Caco-2 (cell line): ENCODE measurements at regions not wholly inside any gene's neighbourhood (a gene's known extent, or its start where the extent isn't known, plus 50 kb on each side); places are given as distances from the start of the nearest gene placed in this dataset.

ENCODE experiments used
- BruUV-seq: library from RNA; stranded (reverse); fragments of 400-500 nt; replicated peaks from 2 replicates; lab custom pipeline; 2021; lab: Mats Ljungman, UMichigan
- CTCF ChIA-PET: fragments of 300-600 bp; sonication (Branson Sonifier 250); formaldehyde crosslinking; loops from one replicate; lab custom pipeline; 2022; ENCODE audit warnings: antibody characterized with exemption; lab: Charles Lee
- POLR2A ChIA-PET: fragments of 300-600 bp; sonication (Branson Sonifier 250); formaldehyde crosslinking; loops from one replicate; lab custom pipeline; 2022; ENCODE audit warnings: antibody characterized with exemption; lab: Charles Lee
- DNase-seq, 2 experiments: peaks; one replicate each; pipeline versions ENCODE4 v3.0.0 to v3.0.0-alpha.2; 2020 to 2022
- H3K27me3 ChIP-seq: replicated peaks from 2 replicates; pipeline ENCODE4 v1.6.0; 2011; ENCODE audit warnings: low read length; ENCODE audit not compliant: control insufficient read depth, insufficient read depth
- H3K36me3 ChIP-seq: 2 replicates; pipeline ENCODE4 v1.5.1; 2011; ENCODE audit warnings: low read length; ENCODE audit not compliant: control insufficient read depth, insufficient read depth
- H3K4me1 ChIP-seq: fragments of 250-450 bp; sonication (Bioruptor Pico); 2 replicates; pipeline ENCODE4 v1.5.1; 2020; ENCODE audit warnings: mild to moderate bottlenecking
- H3K4me3 ChIP-seq: 2 replicates; pipeline ENCODE4 v1.5.1; 2011; ENCODE audit warnings: low read depth, mild to moderate bottlenecking, control low read depth, low read length
- H3K9me3 ChIP-seq: fragments of 250-450 bp; sonication (Bioruptor Pico); 2 replicates; pipeline ENCODE4 v1.5.1; 2020; ENCODE audit warnings: mild to moderate bottlenecking, moderate library complexity
- H3K27ac Mint-ChIP-seq: one replicate; pipeline ENCODE4 v1.8.0; 2022; ENCODE audit warnings: mixed read lengths; ENCODE audit not compliant: unreplicated experiment
- H3K27me3 Mint-ChIP-seq: one replicate; pipeline ENCODE4 v1.8.0; 2022; ENCODE audit warnings: mixed read lengths; ENCODE audit not compliant: insufficient read depth, unreplicated experiment
- H3K36me3 Mint-ChIP-seq: one replicate; pipeline ENCODE4 v1.8.0; 2022; ENCODE audit warnings: mild to moderate bottlenecking, mixed read lengths; ENCODE audit not compliant: insufficient read depth, unreplicated experiment
- H3K4me1 Mint-ChIP-seq: one replicate; pipeline ENCODE4 v1.8.0; 2022; ENCODE audit warnings: low read depth, mixed read lengths; ENCODE audit not compliant: unreplicated experiment
- H3K4me3 Mint-ChIP-seq: one replicate; pipeline ENCODE4 v1.8.0; 2022; ENCODE audit warnings: mild to moderate bottlenecking, moderate library complexity, mixed read lengths; ENCODE audit not compliant: unreplicated experiment
- H3K9me3 Mint-ChIP-seq: one replicate; pipeline ENCODE4 v1.8.0; 2022; ENCODE audit warnings: mixed read lengths; ENCODE audit not compliant: unreplicated experiment
- intact Hi-C: fragments of 100-400 bp; cut with micrococcal nuclease; formaldehyde crosslinking; loops from one replicate; pipeline ENCODE4 v1.10.0; 2022; ENCODE audit not compliant: unreplicated experiment
- TF ChIP-seq, protein P1 (sequence below), 2 experiments: fragments of 200-600 bp in 1 of 2; IDR thresholded peaks; 1 replicate in 1 of 2; 2 replicates in 1 of 2; pipeline versions ENCODE4 v1.5.1 to v1.8.0; 2011 to 2022; ENCODE audit warnings: antibody characterized with exemption in 1 of 2, control low read depth in 1 of 2, inconsistent platforms in 1 of 2, low read depth in 1 of 2, low read length in 1 of 2, mild to moderate bottlenecking in 1 of 2, moderate library complexity in 1 of 2; ENCODE audit not compliant: insufficient read depth in 1 of 2, severe bottlenecking in 1 of 2, unreplicated experiment in 1 of 2

DNA sequence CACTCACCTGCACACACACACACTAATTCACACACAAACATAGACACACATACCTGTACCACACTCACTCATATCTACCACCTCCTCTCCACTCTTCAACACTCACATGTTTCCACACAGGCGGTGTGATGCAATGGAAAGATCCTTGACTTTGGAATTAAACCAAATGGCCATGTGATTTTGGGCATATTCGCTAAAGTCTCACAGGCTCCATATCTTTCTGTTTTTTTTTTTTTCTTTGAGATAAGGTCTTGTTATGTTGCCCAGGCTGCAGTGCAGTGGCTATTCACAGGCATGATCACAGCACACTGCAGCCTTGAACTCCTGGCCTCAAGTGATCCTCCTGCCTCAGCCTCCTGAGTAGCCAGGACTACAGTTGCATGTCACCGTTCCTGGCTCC lies 91.1 kb upstream of the MEX3C start:
- DNase-seq = no peak
- peaks cover 6% of the 10 kb centered on the region for H3K4me1 Mint-ChIP-seq
- H3K4me1 ChIP-seq = no peaks in the 10 kb centered on the region
- POLR2A ChIA-PET = no interaction called here
- TF ChIP-seq, protein P1, sequence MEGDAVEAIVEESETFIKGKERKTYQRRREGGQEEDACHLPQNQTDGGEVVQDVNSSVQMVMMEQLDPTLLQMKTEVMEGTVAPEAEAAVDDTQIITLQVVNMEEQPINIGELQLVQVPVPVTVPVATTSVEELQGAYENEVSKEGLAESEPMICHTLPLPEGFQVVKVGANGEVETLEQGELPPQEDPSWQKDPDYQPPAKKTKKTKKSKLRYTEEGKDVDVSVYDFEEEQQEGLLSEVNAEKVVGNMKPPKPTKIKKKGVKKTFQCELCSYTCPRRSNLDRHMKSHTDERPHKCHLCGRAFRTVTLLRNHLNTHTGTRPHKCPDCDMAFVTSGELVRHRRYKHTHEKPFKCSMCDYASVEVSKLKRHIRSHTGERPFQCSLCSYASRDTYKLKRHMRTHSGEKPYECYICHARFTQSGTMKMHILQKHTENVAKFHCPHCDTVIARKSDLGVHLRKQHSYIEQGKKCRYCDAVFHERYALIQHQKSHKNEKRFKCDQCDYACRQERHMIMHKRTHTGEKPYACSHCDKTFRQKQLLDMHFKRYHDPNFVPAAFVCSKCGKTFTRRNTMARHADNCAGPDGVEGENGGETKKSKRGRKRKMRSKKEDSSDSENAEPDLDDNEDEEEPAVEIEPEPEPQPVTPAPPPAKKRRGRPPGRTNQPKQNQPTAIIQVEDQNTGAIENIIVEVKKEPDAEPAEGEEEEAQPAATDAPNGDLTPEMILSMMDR (IDR thresholded peaks at IDR 0.05; ENCODE audit: insufficient read depth in 1 of 2, low read depth in 1 of 2, low read length in 1 of 2, severe bottlenecking in 1 of 2, unreplicated experiment in 1 of 2) = no peak
- H3K27ac Mint-ChIP-seq = no peak overlapping the region
- peaks cover 15% of the 10 kb centered on the region for H3K9me3 Mint-ChIP-seq
- intact Hi-C loops = no loop called here
- H3K9me3 ChIP-seq = no peaks in the 10 kb centered on the region
- no TSS peak for BruUV-seq
- no peaks in the 10 kb centered on the region for H3K36me3 ChIP-seq
- H3K27me3 Mint-ChIP-seq = no peaks in the 10 kb centered on the region
- no peaks in the 10 kb centered on the region for H3K36me3 Mint-ChIP-seq
- no peak overlapping the region for H3K4me3 Mint-ChIP-seq
- H3K4me3 ChIP-seq = no peak overlapping the region
- CTCF ChIA-PET = no interaction called here
- H3K27me3 ChIP-seq = no peaks in the 10 kb centered on the region

DNA sequence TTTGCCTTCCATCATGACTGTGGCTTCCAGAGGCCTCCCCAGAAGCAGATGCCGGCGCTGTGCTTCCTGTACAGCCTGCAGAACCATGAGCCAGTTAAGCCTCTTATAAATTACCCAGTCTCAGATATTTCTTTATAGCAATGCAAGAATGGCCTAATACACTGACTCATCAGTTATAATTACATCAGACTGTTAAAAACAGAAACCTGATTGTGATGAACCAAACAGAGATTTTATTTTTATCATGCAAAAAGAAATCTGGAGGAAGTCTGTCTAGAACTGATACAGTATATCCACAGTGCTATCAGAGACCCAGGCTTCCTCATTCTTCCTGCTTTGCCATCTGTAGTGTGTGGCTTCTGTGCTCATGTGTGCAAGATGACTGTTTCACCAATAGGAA lies 93.4 kb upstream of the MEX3C start:
- POLR2A ChIA-PET = no interaction called here
- no TSS peak for BruUV-seq
- Mint-ChIP-seq H3K27ac (no peak overlapping the region), H3K9me3 (peaks cover 15% of the 10 kb centered on the region), H3K4me1 (peaks cover 6% of the 10 kb centered on the region), H3K27me3 (no peaks in the 10 kb centered on the region), H3K4me3 (no peak overlapping the region), H3K36me3 (no peaks in the 10 kb centered on the region)
- Histone ChIP-seq H3K27me3 (no peaks in the 10 kb centered on the region), H3K36me3 (no peaks in the 10 kb centered on the region), H3K9me3 (no peaks in the 10 kb centered on the region), H3K4me3 (no peak overlapping the region), H3K4me1 (no peaks in the 10 kb centered on the region)
- TF ChIP-seq, protein P1 (IDR thresholded peaks at IDR 0.05; ENCODE audit: insufficient read depth in 1 of 2, low read depth in 1 of 2, low read length in 1 of 2, severe bottlenecking in 1 of 2, unreplicated experiment in 1 of 2) = no peak
- intact Hi-C loops = no loop called here
- CTCF ChIA-PET = no interaction called here
- DNase-seq = no peak

DNA sequence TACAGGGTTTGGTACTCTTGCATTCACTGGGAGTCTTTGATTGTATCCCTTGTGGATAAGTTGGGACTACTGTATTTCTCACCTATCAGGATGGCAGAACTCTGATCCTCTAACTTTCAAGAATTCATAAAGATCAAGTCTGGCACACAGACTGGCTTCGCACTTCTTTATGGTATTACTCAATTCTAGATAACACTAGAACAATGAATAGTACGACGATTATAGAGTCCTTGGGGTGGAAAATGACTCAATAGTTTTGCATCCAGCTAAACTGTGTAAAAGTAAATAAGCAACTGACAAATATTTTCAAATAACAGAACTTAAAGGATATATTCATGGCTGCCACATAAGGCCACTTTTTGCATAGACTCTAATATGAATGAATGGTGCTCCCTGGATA lies 103.4 kb upstream of the MEX3C start:
- BruUV-seq = no TSS peak
- DNase-seq = no peak
- H3K36me3 Mint-ChIP-seq = no peaks in the 10 kb centered on the region
- intact Hi-C loops = no loop called here
- no peaks in the 10 kb centered on the region for H3K27me3 Mint-ChIP-seq
- CTCF ChIA-PET = no interaction called here
- peaks cover 4% of the 10 kb centered on the region for H3K9me3 Mint-ChIP-seq
- H3K4me3 ChIP-seq = no peak overlapping the region
- POLR2A ChIA-PET = no interaction called here
- H3K27ac Mint-ChIP-seq = no peak overlapping the region
- H3K36me3 ChIP-seq = no peaks in the 10 kb centered on the region
- no peaks in the 10 kb centered on the region for H3K9me3 ChIP-seq
- H3K4me1 ChIP-seq = no peaks in the 10 kb centered on the region
- H3K27me3 ChIP-seq = no peaks in the 10 kb centered on the region
- H3K4me1 Mint-ChIP-seq = peaks cover 5% of the 10 kb centered on the region
- no peak overlapping the region for H3K4me3 Mint-ChIP-seq
- TF ChIP-seq, protein P1 (IDR thresholded peaks at IDR 0.05; ENCODE audit: insufficient read depth in 1 of 2, low read depth in 1 of 2, low read length in 1 of 2, severe bottlenecking in 1 of 2, unreplicated experiment in 1 of 2) = no peak
